ENCODE measurements at regions not wholly inside any gene's neighbourhood (a gene's known extent, or its start where the extent isn't known, plus 50 kb on each side); places are given as distances from the start of the nearest gene placed in this dataset.
A peak's percentile ranks its signal among the peaks of the same experiment; 100 is the strongest.
"Not testable (repeated sequence)": the region's sequence is repeated elsewhere in the genome, so short reads cannot be mapped to it uniquely, and the experiment has no call there.

GRCh38 chr14:19511055-19511454, 76.9 kb upstream of the POTEG start:
- not testable (repeated sequence) for H3K27me3 Mint-ChIP-seq (ENCODE audit: low read depth); H3K4me3 Mint-ChIP-seq; DNase-seq; H3K9me3 Mint-ChIP-seq; H3K36me3 Mint-ChIP-seq (ENCODE audit: insufficient read depth); ATAC-seq; H3K4me1 Mint-ChIP-seq (ENCODE audit: low read depth)

- not testable (repeated sequence) for H3K27me3 Mint-ChIP-seq (ENCODE audit: low read depth); H3K4me3 Mint-ChIP-seq; ATAC-seq; H3K36me3 Mint-ChIP-seq (ENCODE audit: insufficient read depth); H3K4me1 Mint-ChIP-seq (ENCODE audit: low read depth); H3K9me3 Mint-ChIP-seq; DNase-seq
Measured at GRCh38 chr14:19489475-19489874, 55.3 kb upstream of the POTEG start.

DNA sequence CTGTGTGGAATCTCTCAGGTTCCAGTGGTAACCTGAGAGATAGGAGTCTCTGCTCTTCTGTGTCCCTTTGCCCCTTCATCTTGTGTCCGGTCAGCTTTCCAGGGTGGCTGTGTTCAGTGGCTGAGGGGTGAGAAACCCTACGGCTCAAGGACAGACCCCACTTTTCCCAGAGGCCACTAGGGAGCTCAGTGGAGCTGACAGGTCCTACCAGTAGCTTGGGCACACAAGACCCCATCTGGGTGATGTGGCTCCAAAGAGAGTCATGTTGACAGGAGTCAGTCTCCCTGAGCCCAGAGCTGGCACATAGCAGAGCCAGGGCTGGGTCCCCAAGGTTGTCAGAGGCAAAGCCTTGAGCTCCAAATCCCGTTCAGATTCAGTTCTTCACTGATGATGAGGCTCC, 54.3 kb upstream of the POTEG start:
- H3K9me3 Mint-ChIP-seq; ATAC-seq; H3K4me3 Mint-ChIP-seq; H3K4me1 Mint-ChIP-seq (ENCODE audit: low read depth); H3K27me3 Mint-ChIP-seq (ENCODE audit: low read depth); H3K36me3 Mint-ChIP-seq (ENCODE audit: insufficient read depth): not testable (repeated sequence)
- peak; percentile 4 for DNase-seq

GRCh38 chr14:19487690-19488089, 53.5 kb upstream of the POTEG start:
- H3K27me3 Mint-ChIP-seq (ENCODE audit: low read depth); H3K36me3 Mint-ChIP-seq (ENCODE audit: insufficient read depth); H3K9me3 Mint-ChIP-seq: not testable (repeated sequence)

DNA sequence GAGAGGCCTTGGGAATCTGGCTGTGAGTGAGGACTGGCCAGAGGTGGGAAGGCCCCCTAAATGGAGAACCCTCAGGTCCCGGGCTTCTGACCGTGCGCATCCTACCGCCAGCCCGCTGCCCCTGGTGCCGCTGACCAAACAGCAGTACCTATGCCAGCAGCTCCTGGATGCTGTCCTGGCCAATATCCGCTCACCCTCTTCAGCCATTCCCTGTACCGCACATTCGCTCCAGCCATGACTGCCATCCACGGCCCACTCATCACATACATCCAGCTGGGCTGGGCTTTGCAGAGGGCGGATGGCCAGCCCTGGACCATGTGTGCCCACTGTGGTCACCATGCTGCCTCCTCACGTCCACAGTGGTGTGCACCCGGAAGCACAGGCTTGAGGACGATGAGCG, 53.1 kb upstream of the POTEG start:
- not testable (repeated sequence) for H3K4me3 Mint-ChIP-seq; H3K4me1 Mint-ChIP-seq (ENCODE audit: low read depth); DNase-seq; H3K36me3 Mint-ChIP-seq (ENCODE audit: insufficient read depth); H3K27me3 Mint-ChIP-seq (ENCODE audit: low read depth); H3K9me3 Mint-ChIP-seq
- ATAC-seq, result peak in 1 of 2 donors; percentile 20

More at GRCh38 chr14:19487690-19488089, 53.5 kb upstream of the POTEG start:
- DNase-seq; H3K4me3 Mint-ChIP-seq; H3K4me1 Mint-ChIP-seq (ENCODE audit: low read depth): not testable (repeated sequence)
- peak in 1 of 2 donors; percentile 29 for ATAC-seq

DNA sequence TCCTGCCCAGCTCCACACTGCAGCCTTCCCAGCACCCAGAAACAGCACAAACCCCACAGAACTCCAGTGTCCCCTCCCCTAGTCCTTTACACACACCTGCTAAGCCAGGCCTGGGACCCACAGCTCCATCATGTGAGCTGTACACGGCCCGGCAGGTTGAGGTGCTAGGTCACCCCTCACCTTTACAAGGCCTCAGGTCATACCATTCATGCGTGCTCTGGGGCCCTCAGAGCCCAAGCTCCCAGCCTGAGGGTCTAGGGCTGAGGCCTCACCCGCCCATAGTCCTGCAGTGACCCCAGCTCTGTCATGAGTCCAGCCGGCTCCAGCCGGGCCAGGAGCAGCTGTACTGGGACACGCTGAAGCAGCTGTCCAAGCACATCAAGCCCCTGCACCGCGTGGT, 51.2 kb upstream of the POTEG start:
- DNase-seq; H3K9me3 Mint-ChIP-seq; H3K4me3 Mint-ChIP-seq; H3K4me1 Mint-ChIP-seq (ENCODE audit: low read depth); H3K27me3 Mint-ChIP-seq (ENCODE audit: low read depth); H3K36me3 Mint-ChIP-seq (ENCODE audit: insufficient read depth); ATAC-seq: not testable (repeated sequence)
